ENCODE measurements at regions not wholly inside any gene's neighbourhood (a gene's known extent, or its start where the extent isn't known, plus 50 kb on each side); places are given as distances from the start of the nearest gene placed in this dataset.

DNA sequence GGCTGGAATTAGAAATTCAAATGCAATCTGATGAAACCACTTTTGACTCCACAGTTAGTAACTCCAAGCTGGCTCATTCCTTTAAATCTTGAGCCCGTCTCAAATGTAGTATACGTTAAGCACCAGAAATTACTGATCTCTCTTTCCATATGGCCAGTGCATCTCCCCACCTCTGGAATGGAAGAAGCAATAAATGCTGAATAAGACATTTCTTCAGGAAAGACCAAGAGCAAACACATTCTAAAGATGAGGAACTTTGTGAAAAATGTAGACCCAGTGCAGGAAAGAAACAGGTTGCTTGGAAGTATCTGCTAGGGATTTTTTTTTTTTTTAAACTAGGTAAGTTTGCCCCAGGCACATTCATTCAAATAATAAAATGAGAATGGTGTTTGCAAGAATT, 143.1 kb upstream of the FBXO11 start:
- BruUV-seq (replicated peaks) = no TSS peak
- 29% methylated on average over 2 of the region's 2 CpGs for WGBS (ENCODE audit: low lambda C conversion rate)
- TF ChIP-seq MAFK (conservative IDR thresholded peaks at IDR 0.05 in 1 of 2, IDR thresholded peaks at IDR 0.05 in 1 of 2; ENCODE audit: low read length in 2 of 2) = peak; percentile 83 to 90
- peak; percentile 82 for TF ChIP-seq MAFF (IDR thresholded peaks at IDR 0.05; ENCODE audit: low read depth, low read length)
- no peak for TF ChIP-seq MED1 (CRISPR knock-in tag; IDR thresholded peaks at IDR 0.05)
- TF ChIP-seq CBX5 (CRISPR knock-in tag; IDR thresholded peaks at IDR 0.05; ENCODE audit: borderline replicate concordance) = no peak
- TF ChIP-seq, protein P1, sequence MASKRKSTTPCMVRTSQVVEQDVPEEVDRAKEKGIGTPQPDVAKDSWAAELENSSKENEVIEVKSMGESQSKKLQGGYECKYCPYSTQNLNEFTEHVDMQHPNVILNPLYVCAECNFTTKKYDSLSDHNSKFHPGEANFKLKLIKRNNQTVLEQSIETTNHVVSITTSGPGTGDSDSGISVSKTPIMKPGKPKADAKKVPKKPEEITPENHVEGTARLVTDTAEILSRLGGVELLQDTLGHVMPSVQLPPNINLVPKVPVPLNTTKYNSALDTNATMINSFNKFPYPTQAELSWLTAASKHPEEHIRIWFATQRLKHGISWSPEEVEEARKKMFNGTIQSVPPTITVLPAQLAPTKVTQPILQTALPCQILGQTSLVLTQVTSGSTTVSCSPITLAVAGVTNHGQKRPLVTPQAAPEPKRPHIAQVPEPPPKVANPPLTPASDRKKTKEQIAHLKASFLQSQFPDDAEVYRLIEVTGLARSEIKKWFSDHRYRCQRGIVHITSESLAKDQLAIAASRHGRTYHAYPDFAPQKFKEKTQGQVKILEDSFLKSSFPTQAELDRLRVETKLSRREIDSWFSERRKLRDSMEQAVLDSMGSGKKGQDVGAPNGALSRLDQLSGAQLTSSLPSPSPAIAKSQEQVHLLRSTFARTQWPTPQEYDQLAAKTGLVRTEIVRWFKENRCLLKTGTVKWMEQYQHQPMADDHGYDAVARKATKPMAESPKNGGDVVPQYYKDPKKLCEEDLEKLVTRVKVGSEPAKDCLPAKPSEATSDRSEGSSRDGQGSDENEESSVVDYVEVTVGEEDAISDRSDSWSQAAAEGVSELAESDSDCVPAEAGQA (IDR thresholded peaks at IDR 0.05; ENCODE audit: low read depth) = no peak
- TF ChIP-seq, protein P1 (CRISPR knock-in tag; IDR thresholded peaks at IDR 0.05; ENCODE audit: borderline replicate concordance) = no peak
- no peak for TF ChIP-seq ZNF556 (CRISPR knock-in tag; IDR thresholded peaks at IDR 0.05; ENCODE audit: borderline replicate concordance)
- TF ChIP-seq GTF3A (CRISPR knock-in tag; conservative IDR thresholded peaks at IDR 0.05) = no peak
- no peak for ATAC-seq
- H3K36me3 ChIP-seq (replicated peaks in 1 of 2; ENCODE audit: control insufficient read depth in 1 of 2, insufficient read depth in 2 of 2, low read length in 2 of 2) = no peaks in the 10 kb centered on the region
- no peaks in the 10 kb centered on the region for H3K9me3 ChIP-seq (ENCODE audit: low read length)
- no peak overlapping the region for H3K4me3 ChIP-seq (replicated peaks in 1 of 3; ENCODE audit: insufficient read depth in 1 of 3, low read depth in 2 of 3, low read length in 3 of 3)
- H3K9ac ChIP-seq (ENCODE audit: insufficient read depth, low read depth, low read length) = no peak overlapping the region
- H3K27ac ChIP-seq (ENCODE audit: extremely low read length, insufficient read depth, low read length) = no peak overlapping the region
- in situ Hi-C loops (cut with HindIII; ENCODE audit: extremely low pct_ligation_motif_present, low pct_unique_long_range_greater_than_20kb) = no loop called here
- no peaks in the 10 kb centered on the region for H4K20me1 ChIP-seq (ENCODE audit: insufficient read depth, low read length)
- no peak overlapping the region for H3K4me2 ChIP-seq (ENCODE audit: low read depth, low read length)
- no peak for DNase-seq (ENCODE audit: low spot score)
- H3K79me2 ChIP-seq (ENCODE audit: insufficient read depth, low read length) = no peaks in the 10 kb centered on the region
- POLR2A ChIA-PET = no interaction called here
- intact Hi-C loops (cut with micrococcal nuclease; ENCODE audit: unreplicated experiment) = no loop called here
- CTCF ChIA-PET (ENCODE audit: low intra/inter-chr PET ratio, low total read pairs) = no interaction called here
- H3K4me1 ChIP-seq (ENCODE audit: insufficient read depth, low read length) = no peaks in the 10 kb centered on the region
- H2AFZ ChIP-seq (ENCODE audit: low read length) = no peak overlapping the region
- no peak for FAIRE-seq
- no peaks in the 10 kb centered on the region for H3K27me3 ChIP-seq (ENCODE audit: control insufficient read depth in 1 of 2, insufficient read depth in 2 of 2, low read length in 2 of 2)
